Tibial nerve (tissue), 4 donors: ENCODE measurements at regions not wholly inside any gene's neighbourhood (a gene's known extent, or its start where the extent isn't known, plus 50 kb on each side); places are given as distances from the start of the nearest gene placed in this dataset.

Experiments used
- DNase-seq, 2 donors: peaks; one replicate each; pipeline ENCODE4 v3.0.0-alpha.2; 2019; ENCODE audit warnings: low spot score in 2 of 2
- H3K27ac ChIP-seq, 4 donors: fragments of 200-600 bp; sonication (generic) in 3 of 4; one replicate each; pipeline ENCODE4 v1.5.1; 2017 to 2019; ENCODE audit warnings: mild to moderate bottlenecking in 1 of 4
- H3K27me3 ChIP-seq, 2 donors: fragments of 200-600 bp; sonication (generic) in 1 of 2; one replicate each; pipeline versions ENCODE4 v1.5.1 to v1.6.0; 2017 to 2019
- H3K36me3 ChIP-seq, 3 donors: fragments of 200-600 bp; sonication (generic); one replicate each; pipeline ENCODE4 v1.5.1; 2018 to 2019
- H3K4me1 ChIP-seq, 4 donors: fragments of 200-600 bp; sonication (generic) in 3 of 4; one replicate each; pipeline ENCODE4 v1.5.1; 2017 to 2019
- H3K4me3 ChIP-seq, 4 donors: fragments of 200-600 bp; sonication (generic) in 3 of 4; one replicate each; pipeline ENCODE4 v1.5.1; 2017 to 2019; ENCODE audit warnings: mild to moderate bottlenecking in 1 of 4, moderate library complexity in 1 of 4
- H3K9me3 ChIP-seq, 4 donors: fragments of 200-600 bp; sonication (generic) in 3 of 4; one replicate each; pipeline ENCODE4 v1.5.1; 2017 to 2019
- EP300 ChIP-seq, 2 donors: sonication (generic); formaldehyde crosslinking; IDR thresholded peaks; one replicate each; pipeline ENCODE4 v1.6.1; 2017; ENCODE audit warnings: antibody characterized with exemption in 2 of 2, mild to moderate bottlenecking in 1 of 2
- POLR2A ChIP-seq, 2 donors: fragments of 450-650 bp; IDR thresholded peaks; one replicate each; pipeline ENCODE4 v1.6.1; 2017; ENCODE audit warnings: antibody characterized with exemption in 2 of 2, mild to moderate bottlenecking in 2 of 2, moderate library complexity in 2 of 2
- WGBS, 2 donors: methylation state at CpG; one replicate each; pipeline ENCODE4 v1.1.5; 2018; 5-methylcytosine and 5-hydroxymethylcytosine counted together
- TF ChIP-seq, protein P1 (sequence below), 5 experiments: fragments of 200-600 bp in 3 of 5; fragments of 450-650 bp in 2 of 5; sonication (generic) in 3 of 5; IDR thresholded peaks; one replicate each; pipeline ENCODE4 v1.5.1; 2016 to 2019; ENCODE audit warnings: antibody characterized with exemption in 5 of 5, mild to moderate bottlenecking in 3 of 5, moderate library complexity in 2 of 5

DNA sequence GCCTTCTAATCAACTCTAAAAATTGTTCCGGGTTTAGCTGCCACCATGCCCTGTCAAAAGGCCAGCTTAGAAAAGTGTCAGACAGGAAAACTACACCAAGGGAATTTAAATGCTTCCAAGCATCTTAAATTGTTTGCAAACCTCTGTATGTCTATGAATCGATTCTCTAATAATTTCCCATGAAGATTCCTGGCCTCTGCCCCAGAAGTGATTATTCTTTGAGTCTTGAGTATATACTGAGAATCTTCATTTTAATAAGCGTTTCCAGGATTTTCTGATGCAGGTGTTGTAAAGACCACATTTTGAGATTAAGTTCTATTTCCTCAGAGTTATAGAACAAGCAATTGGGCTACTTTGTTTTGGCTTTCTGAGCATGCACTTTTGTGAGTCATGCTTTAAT, 471.8 kb upstream of the JAG1 start:
- no peak for DNase-seq
- WGBS, 2 donors, result 65 to 68% methylated on average over 3 of the region's 3 CpGs

DNA sequence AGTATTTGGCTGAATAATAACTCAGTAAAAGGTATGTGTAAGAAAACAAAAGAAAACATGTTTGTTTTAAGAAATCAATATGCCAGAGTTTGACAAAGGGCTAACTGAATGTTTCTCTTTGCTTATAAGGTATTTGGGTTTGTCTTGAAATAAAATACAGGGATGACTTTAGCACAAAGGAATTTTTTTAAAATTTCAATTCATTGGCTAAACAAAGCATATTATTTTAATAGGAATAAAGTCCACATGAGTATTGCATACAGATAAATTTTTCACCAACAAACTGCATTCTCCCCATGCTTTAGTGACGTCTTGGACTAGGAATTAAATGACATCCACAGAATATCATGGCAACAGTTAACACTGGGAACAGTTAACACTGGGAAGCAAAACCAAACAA, 480.0 kb upstream of the JAG1 start:
- Histone ChIP-seq H3K4me1 (no peaks in the 10 kb centered on the region), H3K27me3 (no peaks in the 10 kb centered on the region), H3K27ac (no peak overlapping the region), H3K36me3 (no peaks in the 10 kb centered on the region), H3K4me3 (no peak overlapping the region), H3K9me3 (peaks cover 0 to 11% (median 0%) of the 10 kb centered on the region in 4 donors)
- DNase-seq, result no peak
- TF ChIP-seq, protein P1, sequence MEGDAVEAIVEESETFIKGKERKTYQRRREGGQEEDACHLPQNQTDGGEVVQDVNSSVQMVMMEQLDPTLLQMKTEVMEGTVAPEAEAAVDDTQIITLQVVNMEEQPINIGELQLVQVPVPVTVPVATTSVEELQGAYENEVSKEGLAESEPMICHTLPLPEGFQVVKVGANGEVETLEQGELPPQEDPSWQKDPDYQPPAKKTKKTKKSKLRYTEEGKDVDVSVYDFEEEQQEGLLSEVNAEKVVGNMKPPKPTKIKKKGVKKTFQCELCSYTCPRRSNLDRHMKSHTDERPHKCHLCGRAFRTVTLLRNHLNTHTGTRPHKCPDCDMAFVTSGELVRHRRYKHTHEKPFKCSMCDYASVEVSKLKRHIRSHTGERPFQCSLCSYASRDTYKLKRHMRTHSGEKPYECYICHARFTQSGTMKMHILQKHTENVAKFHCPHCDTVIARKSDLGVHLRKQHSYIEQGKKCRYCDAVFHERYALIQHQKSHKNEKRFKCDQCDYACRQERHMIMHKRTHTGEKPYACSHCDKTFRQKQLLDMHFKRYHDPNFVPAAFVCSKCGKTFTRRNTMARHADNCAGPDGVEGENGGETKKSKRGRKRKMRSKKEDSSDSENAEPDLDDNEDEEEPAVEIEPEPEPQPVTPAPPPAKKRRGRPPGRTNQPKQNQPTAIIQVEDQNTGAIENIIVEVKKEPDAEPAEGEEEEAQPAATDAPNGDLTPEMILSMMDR (IDR thresholded peaks at IDR 0.05), result no peak
- TF ChIP-seq POLR2A (IDR thresholded peaks at IDR 0.05) (no peak), EP300 (IDR thresholded peaks at IDR 0.05) (no peak)
- WGBS, 2 donors, result 31 to 35% methylated on average over 1 of the region's 1 CpG

More for the DNA sequence above, 471.8 kb upstream of the JAG1 start:
- no peak for TF ChIP-seq POLR2A (IDR thresholded peaks at IDR 0.05)
- TF ChIP-seq EP300 (IDR thresholded peaks at IDR 0.05), result no peak
- TF ChIP-seq, protein P1 (IDR thresholded peaks at IDR 0.05), result no peak
- no peaks in the 10 kb centered on the region for H3K36me3 ChIP-seq
- H3K9me3 ChIP-seq, result peaks cover 0 to 11% (median 0%) of the 10 kb centered on the region in 4 donors
- H3K4me3 ChIP-seq, result no peak overlapping the region
- H3K27ac ChIP-seq, result no peak overlapping the region
- peaks cover 0 to 14% (median 3%) of the 10 kb centered on the region in 4 donors for H3K4me1 ChIP-seq
- H3K27me3 ChIP-seq, result no peaks in the 10 kb centered on the region

DNA sequence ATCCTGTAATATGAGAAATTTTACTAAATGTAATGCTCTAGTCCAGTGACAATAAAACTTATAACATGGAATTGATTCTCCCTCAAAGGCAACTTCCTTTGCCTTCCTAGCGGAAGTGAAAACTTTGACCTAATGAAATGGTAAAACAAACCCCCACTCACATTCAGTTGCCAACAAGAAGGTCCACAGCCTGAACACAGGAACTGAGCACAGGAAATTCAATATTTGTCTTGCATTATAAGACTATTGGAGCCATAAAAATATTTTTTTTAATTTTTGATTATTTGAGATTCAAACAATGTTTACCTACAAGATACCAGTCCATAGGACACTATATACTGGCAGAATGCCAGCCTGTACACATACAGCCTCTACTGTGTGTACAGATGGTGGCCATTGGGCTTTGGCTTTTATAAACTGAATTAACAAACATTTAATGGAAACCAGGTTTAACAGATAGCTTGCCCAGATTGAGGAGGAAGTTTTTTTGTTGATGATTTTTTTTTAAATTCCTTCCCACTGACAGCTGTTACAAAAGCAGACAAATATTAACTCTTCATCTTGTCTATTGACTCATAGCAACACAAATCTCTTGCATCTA, 481.5 kb upstream of the JAG1 start:
- peaks cover 0 to 11% (median 0%) of the 10 kb centered on the region in 4 donors for H3K4me1 ChIP-seq
- H3K27me3 ChIP-seq, result no peaks in the 10 kb centered on the region
- no peak for DNase-seq
- no peak overlapping the region for H3K27ac ChIP-seq
- TF ChIP-seq POLR2A (IDR thresholded peaks at IDR 0.05) (no peak), EP300 (IDR thresholded peaks at IDR 0.05) (no peak)
- TF ChIP-seq, protein P1 (IDR thresholded peaks at IDR 0.05), result no peak
- WGBS, 2 donors, result 2 to 69% methylated on average over 1 of the region's 1 CpG
- H3K9me3 ChIP-seq, result peaks cover 0 to 4% (median 0%) of the 10 kb centered on the region in 4 donors
- H3K4me3 ChIP-seq, result no peak overlapping the region
- H3K36me3 ChIP-seq, result no peaks in the 10 kb centered on the region

DNA sequence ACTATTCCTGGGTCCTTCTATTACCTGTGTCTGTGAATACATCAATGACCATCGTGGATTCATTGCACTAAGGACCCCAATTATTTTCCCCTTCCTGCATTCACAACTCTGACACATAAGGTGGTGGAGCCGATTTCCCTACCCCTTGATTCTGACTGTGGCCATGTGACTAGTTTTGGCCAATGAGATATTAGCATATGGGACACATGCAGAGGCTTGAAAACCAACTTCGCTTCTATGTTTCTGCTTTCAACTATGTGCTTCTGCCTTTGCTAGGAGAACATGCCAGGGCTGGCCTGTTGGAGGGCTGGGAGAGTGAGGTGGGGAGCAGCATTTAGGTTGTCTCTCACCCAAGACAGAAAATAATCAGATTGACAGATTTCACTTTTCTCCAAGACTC, 483.1 kb upstream of the JAG1 start:
- Histone ChIP-seq H3K27me3 (no peaks in the 10 kb centered on the region), H3K4me3 (no peak overlapping the region), H3K9me3 (no peaks in the 10 kb centered on the region), H3K27ac (no peak overlapping the region), H3K4me1 (peaks cover 0 to 13% (median 0%) of the 10 kb centered on the region in 4 donors), H3K36me3 (no peaks in the 10 kb centered on the region)
- TF ChIP-seq EP300 (IDR thresholded peaks at IDR 0.05) (no peak), POLR2A (IDR thresholded peaks at IDR 0.05) (no peak)
- TF ChIP-seq, protein P1 (IDR thresholded peaks at IDR 0.05), result no peak
- WGBS, 2 donors, result 91 to 99% methylated on average over 3 of the region's 3 CpGs
- no peak for DNase-seq

DNA sequence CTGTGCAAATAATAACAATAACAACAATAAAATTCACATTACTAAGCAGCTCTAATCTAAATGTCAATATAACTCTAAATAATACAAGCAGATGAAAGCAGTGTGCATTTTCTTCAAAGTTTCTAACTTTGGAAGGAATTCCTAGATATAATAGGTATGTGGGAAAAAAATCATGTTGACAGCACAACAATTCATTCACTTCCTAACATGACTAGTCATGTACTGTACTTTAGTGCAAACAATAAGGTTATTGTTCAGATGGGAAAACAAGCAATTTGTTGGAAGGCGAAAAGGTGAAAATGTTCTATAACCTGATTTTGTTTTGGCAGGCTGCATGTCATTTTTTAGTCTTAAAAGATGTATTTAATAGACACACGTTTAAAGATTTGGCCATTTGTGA, 484.3 kb upstream of the JAG1 start:
- Histone ChIP-seq H3K36me3 (no peaks in the 10 kb centered on the region), H3K27ac (no peak overlapping the region), H3K4me3 (no peak overlapping the region), H3K9me3 (no peaks in the 10 kb centered on the region), H3K27me3 (no peaks in the 10 kb centered on the region), H3K4me1 (peaks cover 0 to 13% (median 0%) of the 10 kb centered on the region in 4 donors)
- no peak for TF ChIP-seq POLR2A (IDR thresholded peaks at IDR 0.05)
- no peak for TF ChIP-seq EP300 (IDR thresholded peaks at IDR 0.05)
- TF ChIP-seq, protein P1 (IDR thresholded peaks at IDR 0.05), result no peak
- DNase-seq, result no peak
- 22 to 35% methylated on average over 2 of the region's 2 CpGs for WGBS, 2 donors
